H1 (cell line): ENCODE measurements at regions not wholly inside any gene's neighbourhood (a gene's known extent, or its start where the extent isn't known, plus 50 kb on each side); places are given as distances from the start of the nearest gene placed in this dataset.

Experiments
- CTCF ChIA-PET: fragments of 300-600 bp; sonication (Branson Sonifier 250); formaldehyde crosslinking; loops from one replicate; lab custom pipeline; 2021; ENCODE audit not compliant: partially characterized antibody; lab: Charles Lee
- POLR2A ChIA-PET: fragments of 300-600 bp; sonication (Branson Sonifier 250); formaldehyde crosslinking; loops from one replicate; lab custom pipeline; 2021; ENCODE audit warnings: inconsistent platforms; ENCODE audit not compliant: partially characterized antibody; lab: Charles Lee
- DNase-seq, 2 experiments: peaks; one replicate each; pipeline versions ENCODE4 v3.0.0 to v3.0.0-alpha.2; 2010 to 2022; ENCODE audit warnings: low spot score in 2 of 2, low read depth in 1 of 2, mixed read lengths in 1 of 2
- FAIRE-seq: peaks from 2 replicates; lab custom pipeline; 2011; peaks lifted over from hg19 to GRCh38; lab: Jason Lieb, UNC
- H2AFZ ChIP-seq: 2 replicates; pipeline ENCODE4 v1.8.1; 2012; ENCODE audit warnings: low read length, inconsistent platforms
- H2AK5ac ChIP-seq: 2 replicates; pipeline ENCODE4 v1.6.1; 2013; ENCODE audit warnings: low read depth, low read length
- H2BK120ac ChIP-seq: replicated peaks from 2 replicates; pipeline ENCODE3; 2013; ENCODE audit warnings: low read depth, low read length, inconsistent platforms
- H2BK12ac ChIP-seq: 2 replicates; pipeline ENCODE4 v1.6.1; 2013; ENCODE audit warnings: low read depth, low read length
- H2BK15ac ChIP-seq: 2 replicates; pipeline ENCODE4 v1.6.1; 2013; ENCODE audit warnings: low read length
- H2BK20ac ChIP-seq: 2 replicates; pipeline ENCODE4 v1.6.1; 2013; ENCODE audit warnings: low read length
- H2BK5ac ChIP-seq: 2 replicates; pipeline ENCODE4 v1.6.1; 2013; ENCODE audit warnings: low read depth, low read length
- H3K14ac ChIP-seq: 2 replicates; pipeline ENCODE4 v1.6.1; 2013; ENCODE audit warnings: inconsistent platforms; ENCODE audit not compliant: insufficient read length
- H3K18ac ChIP-seq: 2 replicates; pipeline ENCODE4 v1.6.1; 2013; ENCODE audit warnings: low read length; ENCODE audit errors: extremely low read depth
- H3K23ac ChIP-seq: 2 replicates; pipeline ENCODE4 v1.6.1; 2013; ENCODE audit warnings: inconsistent platforms; ENCODE audit not compliant: insufficient read length
- H3K23me2 ChIP-seq: 2 replicates; pipeline ENCODE4 v1.6.1; 2013; ENCODE audit warnings: low read depth, low read length
- H3K27ac ChIP-seq: 2 replicates; pipeline ENCODE4 v1.6.1; 2011; ENCODE audit warnings: low read depth, low read length, inconsistent platforms
- H3K27me3 ChIP-seq, 4 experiments: replicated peaks in 1 of 4; 1 replicate in 1 of 4; 2 replicates in 3 of 4; pipeline versions ENCODE4 v1.6.1 to v1.8.1; 2011 to 2013; ENCODE audit warnings: low read length in 3 of 4, mild to moderate bottlenecking in 3 of 4, inconsistent platforms in 2 of 4, mixed read lengths in 2 of 4, moderate library complexity in 1 of 4; ENCODE audit not compliant: control insufficient read depth in 3 of 4, insufficient read depth in 3 of 4; ENCODE audit errors: extremely low read depth in 1 of 4
- H3K36me3 ChIP-seq, 4 experiments: 2 replicates each; pipeline versions ENCODE4 v1.6.1 to v1.8.1; 2011 to 2013; ENCODE audit warnings: mild to moderate bottlenecking in 4 of 4, low read length in 3 of 4, moderate library complexity in 2 of 4, control low read depth in 1 of 4, inconsistent platforms in 1 of 4; ENCODE audit not compliant: insufficient read depth in 4 of 4, control insufficient read depth in 2 of 4
- H3K4ac ChIP-seq: replicated peaks from 2 replicates; pipeline ENCODE3; 2013; ENCODE audit warnings: low read length, low read depth, mixed read lengths, inconsistent platforms; ENCODE audit not compliant: insufficient read length
- H3K4me1 ChIP-seq, 4 experiments: replicated peaks in 1 of 4; 1 replicate in 1 of 4; 2 replicates in 3 of 4; pipeline versions ENCODE4 v1.6.1 to v1.8.1; 2011 to 2013; ENCODE audit warnings: low read length in 3 of 4, inconsistent platforms in 2 of 4, mixed read lengths in 1 of 4; ENCODE audit not compliant: insufficient read depth in 4 of 4, control insufficient read depth in 3 of 4
- H3K4me2 ChIP-seq, 2 experiments: 2 replicates each; pipeline versions ENCODE4 v1.6.1 to v1.8.1; 2011 to 2013; ENCODE audit warnings: low read depth in 2 of 2, low read length in 2 of 2, control low read depth in 1 of 2, inconsistent platforms in 1 of 2, mild to moderate bottlenecking in 1 of 2; ENCODE audit not compliant: insufficient read depth in 1 of 2
- H3K4me3 ChIP-seq, 4 experiments: fragments of 200-600, 300-600 bp in 1 of 4; sonication (generic), shearing (Covaris generic), sonication (Bioruptor Twin) in 1 of 4; 2 replicates each; pipeline versions ENCODE4 v1.5.1 to v1.8.1; 2011 to 2016; ENCODE audit warnings: low read length in 4 of 4, low read depth in 3 of 4, control low read depth in 2 of 4, inconsistent platforms in 2 of 4, mild to moderate bottlenecking in 2 of 4, mixed read lengths in 1 of 4, moderate library complexity in 1 of 4; ENCODE audit not compliant: insufficient read depth in 2 of 4; ENCODE audit errors: extremely low read depth in 1 of 4
- H3K56ac ChIP-seq: replicated peaks from 2 replicates; pipeline ENCODE3; 2013; ENCODE audit warnings: low read depth, mild to moderate bottlenecking, mixed read lengths, low read length, inconsistent platforms; ENCODE audit not compliant: insufficient read length
- H3K79me1 ChIP-seq: 2 replicates; pipeline ENCODE4 v1.6.1; 2013; ENCODE audit warnings: low read depth, low read length, control low read depth
- H3K79me2 ChIP-seq, 2 experiments: 2 replicates each; pipeline versions ENCODE4 v1.6.1 to v1.8.1; 2012 to 2013; ENCODE audit warnings: low read length in 2 of 2, mild to moderate bottlenecking in 2 of 2, inconsistent platforms in 1 of 2; ENCODE audit not compliant: insufficient read depth in 2 of 2, control insufficient read depth in 1 of 2
- H3K9ac ChIP-seq, 4 experiments: replicated peaks in 1 of 4; 1 replicate in 1 of 4; 2 replicates in 3 of 4; pipeline versions ENCODE4 v1.6.1 to v1.8.1; 2011 to 2013; ENCODE audit warnings: low read depth in 3 of 4, low read length in 3 of 4, control low read depth in 2 of 4, mild to moderate bottlenecking in 2 of 4, moderate library complexity in 2 of 4, inconsistent platforms in 1 of 4; ENCODE audit errors: extremely low read depth in 1 of 4
- H3K9me3 ChIP-seq, 2 experiments: 2 replicates each; pipeline versions ENCODE4 v1.6.1 to v1.8.1; 2012 to 2013; ENCODE audit warnings: mild to moderate bottlenecking in 2 of 2, moderate library complexity in 2 of 2, control low read depth in 1 of 2, inconsistent platforms in 1 of 2, low read depth in 1 of 2, low read length in 1 of 2, mixed read lengths in 1 of 2; ENCODE audit not compliant: insufficient read depth in 2 of 2
- H4K20me1 ChIP-seq, 2 experiments: replicated peaks in 1 of 2; 2 replicates each; pipeline versions ENCODE3 to v1.8.1; 2011 to 2013; ENCODE audit warnings: inconsistent platforms in 2 of 2, low read length in 2 of 2, mild to moderate bottlenecking in 1 of 2; ENCODE audit not compliant: insufficient read depth in 2 of 2, control insufficient read depth in 1 of 2
- H4K5ac ChIP-seq: 2 replicates; pipeline ENCODE4 v1.6.1; 2013; ENCODE audit warnings: low read length, low read depth, mixed read lengths, inconsistent platforms; ENCODE audit not compliant: insufficient read length
- H4K8ac ChIP-seq: 2 replicates; pipeline ENCODE4 v1.8.0; 2013; ENCODE audit warnings: mild to moderate bottlenecking, moderate library complexity, low read length, inconsistent platforms; ENCODE audit not compliant: insufficient read depth; ENCODE audit errors: extremely low read depth
- H4K91ac ChIP-seq: replicated peaks from 2 replicates; pipeline ENCODE3; 2013; ENCODE audit warnings: low read length, mixed read lengths, inconsistent platforms; ENCODE audit not compliant: insufficient read length
- ASH2L ChIP-seq: fragments of 200-600, 300-600 bp; sonication (generic); IDR thresholded peaks from one replicate; pipeline ENCODE4 v1.7.1; 2017; ENCODE audit warnings: low read length
- BCL11A ChIP-seq, 2 experiments: IDR thresholded peaks; one replicate each; pipeline ENCODE4 v1.6.1; 2011; ENCODE audit warnings: low read depth in 2 of 2, low read length in 2 of 2, mild to moderate bottlenecking in 2 of 2
- EP300 ChIP-seq, 2 experiments: IDR thresholded peaks; 1 replicate in 1 of 2; 2 replicates in 1 of 2; pipeline ENCODE4 v1.6.1; 2011 to 2012; ENCODE audit warnings: low read depth in 2 of 2, low read length in 2 of 2, mild to moderate bottlenecking in 2 of 2, borderline replicate concordance in 1 of 2, inconsistent platforms in 1 of 2, moderate library complexity in 1 of 2
- GABPA ChIP-seq: IDR thresholded peaks from 2 replicates; pipeline ENCODE4 v1.6.1; 2011; ENCODE audit warnings: mild to moderate bottlenecking, low read length, moderate library complexity, borderline replicate concordance; ENCODE audit not compliant: insufficient read depth
- HDAC6 ChIP-seq: IDR thresholded peaks from one replicate; pipeline ENCODE4 v1.7.1; 2012; ENCODE audit warnings: low read depth, mild to moderate bottlenecking, inconsistent platforms, low read length, moderate library complexity
- POLR2A ChIP-seq, 2 experiments: IDR thresholded peaks; 1 replicate in 1 of 2; 2 replicates in 1 of 2; pipeline ENCODE4 v1.6.1; 2011; ENCODE audit warnings: low read depth in 2 of 2, low read length in 2 of 2, mild to moderate bottlenecking in 2 of 2; ENCODE audit errors: control extremely low read depth in 1 of 2
- RAD21 ChIP-seq, 2 experiments: IDR thresholded peaks in 1 of 2; conservative IDR thresholded peaks in 1 of 2; 2 replicates each; pipeline ENCODE4 v1.6.1; 2011; ENCODE audit warnings: low read depth in 2 of 2, low read length in 2 of 2, improper control_type of control experiment in 1 of 2, inconsistent platforms in 1 of 2, mild to moderate bottlenecking in 1 of 2, moderate library complexity in 1 of 2
- SIN3A ChIP-seq, 2 experiments: IDR thresholded peaks in 1 of 2; conservative IDR thresholded peaks in 1 of 2; 2 replicates each; pipeline ENCODE4 v1.6.1; 2011 to 2012; ENCODE audit warnings: low read length in 2 of 2, improper control_type of control experiment in 1 of 2, low read depth in 1 of 2, mild to moderate bottlenecking in 1 of 2
- TAF1 ChIP-seq: IDR thresholded peaks from 2 replicates; pipeline ENCODE4 v1.6.1; 2011; ENCODE audit warnings: mild to moderate bottlenecking, low read depth, low read length
- WGBS, 2 experiments: shearing (Covaris generic) in 1 of 2; methylation state at CpG; one replicate each; pipeline versions ENCODE4 v1.1.6 to v1.1.7; 2013 to 2015; ENCODE audit warnings: low lambda C conversion rate in 2 of 2, mixed read lengths in 2 of 2, inconsistent platforms in 1 of 2, low coverage in 1 of 2, missing lambda C conversion rate in 1 of 2; ENCODE audit not compliant: insufficient replicate concordance in 2 of 2, insufficient coverage in 1 of 2, insufficient read length in 1 of 2; ENCODE audit errors: extremely low coverage in 1 of 2, missing lambda C conversion rate in 1 of 2; 5-methylcytosine and 5-hydroxymethylcytosine counted together

- Histone ChIP-seq H2AK5ac (no peak overlapping the region), H4K20me1 (no peaks in the 10 kb centered on the region), H3K79me2 (no peaks in the 10 kb centered on the region), H3K23ac (no peak overlapping the region), H3K9ac (no peak overlapping the region), H3K4ac (no peak overlapping the region), H2BK12ac (no peak overlapping the region), H3K14ac (no peak overlapping the region), H2BK20ac (no peak overlapping the region), H3K4me3 (no peak overlapping the region), H3K79me1 (no peaks in the 10 kb centered on the region), H3K27me3 (no peaks in the 10 kb centered on the region), H3K56ac (no peak overlapping the region), H4K5ac (no peak overlapping the region), H3K4me2 (no peak overlapping the region), H2BK120ac (no peak overlapping the region), H2BK5ac (no peak overlapping the region), H3K36me3 (no peaks in the 10 kb centered on the region), H3K9me3 (no peaks in the 10 kb centered on the region; a peak in 1 of 4 replicates), H3K18ac (no peak overlapping the region), H2AFZ (no peak overlapping the region), H3K4me1 (no peaks in the 10 kb centered on the region; a peak in 1 of 7 replicates), H3K27ac (no peak overlapping the region), H3K23me2 (no peaks in the 10 kb centered on the region; the same call in 1 of the 2 replicates), H4K91ac (no peak overlapping the region), H4K8ac (no peak overlapping the region), H2BK15ac (no peak overlapping the region)
- 85% methylated on average over 4 of the region's 4 CpGs; no CpG with 5 or more reads in 1 of the 2 experiments for WGBS, 2 experiments
- CTCF ChIA-PET = interaction anchor here (0.7 kb wide), 1 partner anchor 398 kb away, joined by 3 read pairs; no protein-coding TSS in a partner anchor
- no peak for TF ChIP-seq TAF1
- no peak for TF ChIP-seq ASH2L
- no peak for TF ChIP-seq POLR2A (IDR thresholded peaks at IDR 0.05; ENCODE audit: control extremely low read depth in 1 of 2, low read depth in 2 of 2, low read length in 2 of 2)
- no peak for TF ChIP-seq RAD21 (IDR thresholded peaks at IDR 0.05 in 1 of 2, conservative IDR thresholded peaks at IDR 0.05 in 1 of 2; ENCODE audit: low read depth in 2 of 2, low read length in 2 of 2)
- TF ChIP-seq GABPA = no peak
- TF ChIP-seq EP300 (IDR thresholded peaks at IDR 0.05; ENCODE audit: borderline replicate concordance in 1 of 2, low read depth in 2 of 2, low read length in 2 of 2) = no peak
- TF ChIP-seq HDAC6 = no peak
- TF ChIP-seq BCL11A (IDR thresholded peaks at IDR 0.05; ENCODE audit: low read depth in 2 of 2, low read length in 2 of 2) = no peak
- TF ChIP-seq SIN3A (conservative IDR thresholded peaks at IDR 0.05 in 1 of 2, IDR thresholded peaks at IDR 0.05 in 1 of 2; ENCODE audit: low read depth in 1 of 2, low read length in 2 of 2) = no peak
- DNase-seq = no peak
- POLR2A ChIA-PET = no interaction called here
- no peak for FAIRE-seq
Measured at GRCh38 chr6:6844530-6844929, 256.0 kb downstream of the LY86 start.
